HFFc6 (cell line): ENCODE measurements at regions not wholly inside any gene's neighbourhood (a gene's known extent, or its start where the extent isn't known, plus 50 kb on each side); places are given as distances from the start of the nearest gene placed in this dataset.

Experiments used
- DNase-seq: peaks from one replicate; pipeline ENCODE4 v3.0.0-alpha.2; 2018
- H3K27ac Mint-ChIP-seq: 2 replicates; pipeline ENCODE4 v1.8.0; 2020; ENCODE audit warnings: mild to moderate bottlenecking, mixed read lengths
- H3K27me3 Mint-ChIP-seq: 2 replicates; pipeline ENCODE4 v1.8.0; 2021; ENCODE audit warnings: mild to moderate bottlenecking, moderate library complexity, mixed read lengths; ENCODE audit not compliant: insufficient read depth
- H3K36me3 Mint-ChIP-seq: 2 replicates; pipeline ENCODE4 v1.8.0; 2021; ENCODE audit warnings: low read depth, mixed read lengths
- H3K4me1 Mint-ChIP-seq: 2 replicates; pipeline ENCODE4 v1.8.0; 2020; ENCODE audit warnings: low read depth, mixed read lengths
- H3K4me3 Mint-ChIP-seq: 2 replicates; pipeline ENCODE4 v1.8.0; 2020; ENCODE audit warnings: mild to moderate bottlenecking, moderate library complexity, mixed read lengths
- H3K9me3 Mint-ChIP-seq: 2 replicates; pipeline ENCODE4 v1.8.0; 2020; ENCODE audit warnings: mild to moderate bottlenecking, mixed read lengths
- CTCF ChIP-seq: fragments of 200-600 bp; sonication (generic); IDR thresholded peaks from 2 replicates; pipeline ENCODE4 v1.5.0; 2021; ENCODE audit warnings: antibody characterized with exemption, mild to moderate bottlenecking

- Mint-ChIP-seq H3K9me3 (no peaks in the 10 kb centered on the region), H3K27me3 (peaks cover 22% of the 10 kb centered on the region), H3K4me1 (peaks cover 12% of the 10 kb centered on the region), H3K36me3 (no peaks in the 10 kb centered on the region), H3K27ac (no peak overlapping the region), H3K4me3 (no peak overlapping the region)
- TF ChIP-seq CTCF = no peak
- DNase-seq = no peak
Measured at GRCh38 chr4:138916763-138917162, 98.8 kb upstream of the NOCT start.

- H3K4me3 Mint-ChIP-seq = no peak overlapping the region
- no peaks in the 10 kb centered on the region for H3K9me3 Mint-ChIP-seq
- H3K27ac Mint-ChIP-seq = no peak overlapping the region
- peaks cover 29% of the 10 kb centered on the region for H3K27me3 Mint-ChIP-seq
- H3K4me1 Mint-ChIP-seq = peaks cover 12% of the 10 kb centered on the region
- DNase-seq = no peak
- TF ChIP-seq CTCF = no peak
- no peaks in the 10 kb centered on the region for H3K36me3 Mint-ChIP-seq
Measured at GRCh38 chr4:138915756-138916155, 99.8 kb upstream of the NOCT start.

- Mint-ChIP-seq H3K9me3 (no peaks in the 10 kb centered on the region), H3K27ac (no peak overlapping the region), H3K27me3 (peaks cover 18% of the 10 kb centered on the region), H3K4me3 (no peak overlapping the region), H3K4me1 (no peaks in the 10 kb centered on the region), H3K36me3 (no peaks in the 10 kb centered on the region)
- TF ChIP-seq CTCF = no peak
- DNase-seq = no peak
Measured at GRCh38 chr4:138912704-138913340, 102.8 kb upstream of the NOCT start.

- Mint-ChIP-seq H3K4me3 (no peak overlapping the region), H3K9me3 (no peaks in the 10 kb centered on the region), H3K36me3 (no peaks in the 10 kb centered on the region), H3K4me1 (no peaks in the 10 kb centered on the region), H3K27ac (no peak overlapping the region), H3K27me3 (peaks cover 23% of the 10 kb centered on the region)
- no peak for TF ChIP-seq CTCF
- DNase-seq = no peak
Measured at GRCh38 chr4:138911909-138912703, 103.5 kb upstream of the NOCT start.

- H3K9me3 Mint-ChIP-seq = no peaks in the 10 kb centered on the region
- H3K36me3 Mint-ChIP-seq = no peaks in the 10 kb centered on the region
- H3K27ac Mint-ChIP-seq = peak overlapping the region; percentile 19; the same call in 1 of the 2 replicates
- no peak overlapping the region for H3K4me3 Mint-ChIP-seq
- H3K4me1 Mint-ChIP-seq = no peaks in the 10 kb centered on the region
- no peak for TF ChIP-seq CTCF
- peak; percentile 77 for DNase-seq
- H3K27me3 Mint-ChIP-seq = peaks cover 24% of the 10 kb centered on the region
Measured at GRCh38 chr4:138910914-138911336, 104.7 kb upstream of the NOCT start.
